Lower leg skin (tissue), 4 donors: ENCODE measurements at regions not wholly inside any gene's neighbourhood (a gene's known extent, or its start where the extent isn't known, plus 50 kb on each side); places are given as distances from the start of the nearest gene placed in this dataset.

ENCODE experiments used
- DNase-seq, 2 donors: peaks; one replicate each; pipeline ENCODE4 v3.0.0-alpha.2; 2019; ENCODE audit warnings: low spot score in 2 of 2
- H3K4me3 ChIP-seq: fragments of 200-600 bp; sonication (generic); 2 replicates; pipeline ENCODE4 v1.5.1; 2017; ENCODE audit warnings: mild to moderate bottlenecking, low read depth; ENCODE audit not compliant: poor library complexity, severe bottlenecking
- POLR2A ChIP-seq, 2 donors: fragments of 450-650 bp; IDR thresholded peaks; one replicate each; pipeline ENCODE4 v1.6.1; 2016 to 2017; ENCODE audit warnings: antibody characterized with exemption in 2 of 2, mild to moderate bottlenecking in 1 of 2, moderate library complexity in 1 of 2
- WGBS, 2 donors: methylation state at CpG; one replicate each; pipeline ENCODE4 v1.1.5; 2018; 5-methylcytosine and 5-hydroxymethylcytosine counted together
- intact Hi-C: fragments of 100-400 bp; cut with DNase I; formaldehyde crosslinking; loops from one replicate; pipeline ENCODE4 v1.15.0; 2023; ENCODE audit warnings: low total_unique reads
- TF ChIP-seq, protein P1 (sequence below), 3 donors: fragments of 450-650 bp; IDR thresholded peaks; one replicate each; pipeline ENCODE4 v1.5.1; 2016; ENCODE audit warnings: antibody characterized with exemption in 3 of 3, mild to moderate bottlenecking in 3 of 3, moderate library complexity in 2 of 3

DNA sequence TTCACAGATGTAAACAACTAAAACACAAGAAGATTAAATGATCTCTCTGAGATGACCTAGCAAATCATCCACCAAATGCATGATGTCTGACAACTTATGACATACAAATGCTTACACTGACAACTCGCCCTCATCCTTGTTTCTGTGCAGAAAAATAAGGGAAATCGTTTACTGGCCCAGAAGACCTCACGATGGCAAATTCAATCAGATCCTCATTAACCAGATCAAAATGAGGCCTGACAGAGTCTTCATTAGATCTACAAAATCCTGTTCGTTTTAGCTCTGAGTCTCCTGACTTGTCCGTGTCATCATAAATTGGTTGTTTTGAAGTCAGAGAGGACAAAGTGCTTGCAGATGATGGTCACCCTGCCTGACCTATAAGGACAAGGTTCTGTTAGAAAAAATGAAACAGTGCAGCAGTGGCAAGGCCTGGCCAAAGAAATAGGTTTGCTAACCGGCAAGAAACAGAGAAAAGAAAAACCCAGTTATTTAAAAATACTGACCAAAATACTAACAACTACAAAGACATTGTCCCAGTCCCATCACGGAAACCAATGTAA lies 109.5 kb downstream of the BTG1 start:
- H3K4me3 ChIP-seq = no peak overlapping the region
- no peak for DNase-seq
- 72 to 77% methylated on average over 7 of the region's 7 CpGs for WGBS, 2 donors
- intact Hi-C loops = no loop called here
- no peak for TF ChIP-seq POLR2A (IDR thresholded peaks at IDR 0.05)
- TF ChIP-seq, protein P1, sequence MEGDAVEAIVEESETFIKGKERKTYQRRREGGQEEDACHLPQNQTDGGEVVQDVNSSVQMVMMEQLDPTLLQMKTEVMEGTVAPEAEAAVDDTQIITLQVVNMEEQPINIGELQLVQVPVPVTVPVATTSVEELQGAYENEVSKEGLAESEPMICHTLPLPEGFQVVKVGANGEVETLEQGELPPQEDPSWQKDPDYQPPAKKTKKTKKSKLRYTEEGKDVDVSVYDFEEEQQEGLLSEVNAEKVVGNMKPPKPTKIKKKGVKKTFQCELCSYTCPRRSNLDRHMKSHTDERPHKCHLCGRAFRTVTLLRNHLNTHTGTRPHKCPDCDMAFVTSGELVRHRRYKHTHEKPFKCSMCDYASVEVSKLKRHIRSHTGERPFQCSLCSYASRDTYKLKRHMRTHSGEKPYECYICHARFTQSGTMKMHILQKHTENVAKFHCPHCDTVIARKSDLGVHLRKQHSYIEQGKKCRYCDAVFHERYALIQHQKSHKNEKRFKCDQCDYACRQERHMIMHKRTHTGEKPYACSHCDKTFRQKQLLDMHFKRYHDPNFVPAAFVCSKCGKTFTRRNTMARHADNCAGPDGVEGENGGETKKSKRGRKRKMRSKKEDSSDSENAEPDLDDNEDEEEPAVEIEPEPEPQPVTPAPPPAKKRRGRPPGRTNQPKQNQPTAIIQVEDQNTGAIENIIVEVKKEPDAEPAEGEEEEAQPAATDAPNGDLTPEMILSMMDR (IDR thresholded peaks at IDR 0.05) = no peak

DNA sequence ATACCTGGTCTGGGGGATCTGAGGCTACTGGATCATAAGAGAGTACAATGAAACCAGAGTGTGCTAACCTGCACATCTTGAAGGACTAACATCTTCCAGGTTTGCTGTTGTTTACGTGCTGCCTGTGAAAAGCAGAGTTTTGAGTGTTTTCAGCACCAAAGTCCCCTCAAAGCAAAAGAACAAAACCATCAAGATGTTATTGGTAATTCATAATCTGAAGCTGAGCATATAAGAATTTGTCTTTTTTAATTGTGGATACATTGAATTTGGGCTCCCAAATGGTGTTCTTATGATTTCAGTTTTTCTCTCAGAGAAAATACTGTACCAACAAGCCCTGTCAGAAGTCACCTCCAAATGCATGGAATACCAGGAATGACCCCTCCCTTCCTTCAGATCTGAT lies 110.2 kb downstream of the BTG1 start:
- TF ChIP-seq, protein P1 (IDR thresholded peaks at IDR 0.05) = no peak
- no peak for TF ChIP-seq POLR2A (IDR thresholded peaks at IDR 0.05)
- WGBS, 2 donors = 43 to 61% methylated on average over 1 of the region's 1 CpG
- no peak overlapping the region for H3K4me3 ChIP-seq

GRCh38 chr12:92034858-92035401 lies 110.7 kb downstream of the BTG1 start:
- intact Hi-C loops = no loop called here
- TF ChIP-seq, protein P1 (IDR thresholded peaks at IDR 0.05) = no peak
- no peak for TF ChIP-seq POLR2A (IDR thresholded peaks at IDR 0.05)
- peak; percentile 80 to 87 for DNase-seq
- H3K4me3 ChIP-seq = no peak overlapping the region
- 1 to 2% methylated on average over 10 of the region's 10 CpGs for WGBS, 2 donors

More for the DNA sequence above, 110.2 kb downstream of the BTG1 start:
- no peak for DNase-seq
- intact Hi-C loops = no loop called here

DNA sequence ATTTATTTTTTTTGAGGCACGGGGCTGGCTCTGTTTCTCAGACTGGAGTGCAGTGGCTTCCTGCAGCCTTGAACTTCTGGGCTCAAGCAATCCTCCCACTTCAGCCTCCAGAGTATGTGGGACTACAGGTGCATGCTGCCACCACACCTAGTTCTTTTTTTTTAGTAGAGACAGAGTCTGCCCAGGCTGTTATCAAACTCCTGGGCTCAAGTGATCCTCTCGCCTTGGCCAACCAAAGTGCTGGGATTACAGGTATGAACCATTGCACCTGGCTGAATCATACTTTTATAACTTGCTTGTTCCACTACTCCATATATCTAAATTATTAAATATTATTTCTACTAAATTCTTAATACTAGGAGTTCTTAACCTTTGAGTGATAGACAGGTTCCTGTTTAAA lies 111.6 kb downstream of the BTG1 start:
- intact Hi-C loops = no loop called here
- 73 to 85% methylated on average over 2 of the region's 2 CpGs for WGBS, 2 donors
- TF ChIP-seq, protein P1 (IDR thresholded peaks at IDR 0.05) = no peak
- no peak overlapping the region for H3K4me3 ChIP-seq
- DNase-seq = no peak

DNA sequence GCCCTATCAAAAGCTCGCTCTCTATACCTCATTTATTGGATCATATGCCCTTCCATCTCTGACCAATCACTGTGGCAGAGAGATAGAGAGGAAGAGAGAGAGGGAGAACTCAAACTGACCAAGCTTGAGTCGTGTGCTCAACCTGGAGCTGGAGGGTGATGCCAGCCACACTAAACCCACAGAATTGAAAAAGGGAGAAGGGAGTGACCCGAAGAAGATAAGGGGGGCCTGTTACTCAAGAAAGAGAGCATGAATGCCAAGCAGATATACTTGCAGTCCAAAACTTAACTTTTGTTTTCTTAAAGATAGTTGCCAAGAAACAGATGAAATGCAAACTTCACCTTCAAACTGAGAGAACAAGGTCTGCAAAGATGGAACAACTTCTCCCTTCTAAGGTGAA lies 112.7 kb downstream of the BTG1 start:
- TF ChIP-seq, protein P1 (IDR thresholded peaks at IDR 0.05) = no peak
- intact Hi-C loops = no loop called here
- 74 to 79% methylated on average over 3 of the region's 3 CpGs for WGBS, 2 donors
- no peak overlapping the region for H3K4me3 ChIP-seq
- no peak for DNase-seq

DNA sequence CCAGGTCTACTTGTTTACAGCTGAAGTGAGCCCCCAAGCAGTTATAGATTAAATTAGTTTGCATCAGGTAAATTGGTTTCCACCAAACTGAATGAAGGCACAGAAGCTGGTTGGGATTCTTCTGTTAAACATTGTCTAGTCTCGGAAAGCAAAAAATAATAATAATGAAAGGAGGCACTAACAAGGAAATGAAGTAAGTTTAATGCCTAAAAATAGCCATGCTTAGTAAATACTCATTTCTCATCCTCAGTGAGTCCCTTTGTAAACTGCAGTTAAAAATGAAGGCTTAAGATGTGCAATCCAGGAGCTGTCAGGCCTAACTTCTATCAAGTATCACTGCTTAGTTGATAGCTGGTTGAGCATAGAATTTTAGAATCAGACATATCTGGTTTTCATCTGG lies 113.5 kb downstream of the BTG1 start:
- no peak for DNase-seq

More for the DNA sequence above, 113.5 kb downstream of the BTG1 start:
- WGBS, 2 donors = 83 to 89% methylated on average over 1 of the region's 1 CpG
- no peak overlapping the region for H3K4me3 ChIP-seq
- no peak for TF ChIP-seq POLR2A (IDR thresholded peaks at IDR 0.05)
- TF ChIP-seq, protein P1 (IDR thresholded peaks at IDR 0.05) = no peak
- intact Hi-C loops = no loop called here
